ENCODE measurements at regions not wholly inside any gene's neighbourhood (a gene's known extent, or its start where the extent isn't known, plus 50 kb on each side); places are given as distances from the start of the nearest gene placed in this dataset.

- no peak for TF ChIP-seq EP300 (IDR thresholded peaks at IDR 0.05)
- TF ChIP-seq POLR2AphosphoS5 (IDR thresholded peaks at IDR 0.05), result no peak
These were observed 209.7 kb downstream of the ASB1 start for GRCh38 chr2:238636269-238637073.

All from gastroesophageal sphincter (tissue), 2 donors.